ENCODE measurements at regions not wholly inside any gene's neighbourhood (a gene's known extent, or its start where the extent isn't known, plus 50 kb on each side); places are given as distances from the start of the nearest gene placed in this dataset.
A peak's percentile ranks its signal among the peaks of the same experiment; 100 is the strongest.

GRCh38 chr21:32918478-32919120 is 107.1 kb upstream of the OLIG2 start:
- Histone ChIP-seq H3K36me3 (ENCODE audit: low read depth) (no peaks in the 10 kb centered on the region), H3K4me2 (no peak overlapping the region), H4K20me1 (ENCODE audit: insufficient read depth) (no peaks in the 10 kb centered on the region), H2AFZ (no peak overlapping the region), H3K9me3 (ENCODE audit: insufficient read depth, low read depth) (no peaks in the 10 kb centered on the region), H3K27me3 (ENCODE audit: insufficient read depth, low read depth) (peaks cover 5% of the 10 kb centered on the region), H3K9me2 (ENCODE audit: insufficient read depth) (no peaks in the 10 kb centered on the region), H3K27ac (no peak overlapping the region), H3F3A (ENCODE audit: insufficient read depth, low read depth) (no peaks in the 10 kb centered on the region), H3K4me1 (replicated peaks; ENCODE audit: insufficient read depth) (no peaks in the 10 kb centered on the region), H3K4me3 (no peak overlapping the region), H3K79me2 (ENCODE audit: low read depth) (no peaks in the 10 kb centered on the region)
- BruUV-seq (replicated peaks): no TSS peak
- intact Hi-C loops (cut with micrococcal nuclease; ENCODE audit: unreplicated experiment): no loop called here
- TF ChIP-seq CTCF (conservative IDR thresholded peaks at IDR 0.05): no peak
- no peak for TF ChIP-seq EZH2 (IDR thresholded peaks at IDR 0.05; ENCODE audit: low read depth)
- no peak for DNase-seq
- ChIA-PET CTCF (no interaction called here), POLR2A (ENCODE audit: unreplicated experiment) (no interaction called here)

- peaks cover 5% of the 10 kb centered on the region for H3K27me3 ChIP-seq (ENCODE audit: insufficient read depth, low read depth)
- H3K9me3 ChIP-seq (ENCODE audit: insufficient read depth, low read depth): no peaks in the 10 kb centered on the region
- no peak overlapping the region for H3K4me3 ChIP-seq
- BruUV-seq (replicated peaks): no TSS peak
- no peaks in the 10 kb centered on the region for H3K36me3 ChIP-seq (ENCODE audit: low read depth)
- H2AFZ ChIP-seq: no peak overlapping the region
- no peak overlapping the region for H3K27ac ChIP-seq
- ChIA-PET POLR2A (ENCODE audit: unreplicated experiment) (no interaction called here), CTCF (no interaction called here)
- TF ChIP-seq EZH2 (IDR thresholded peaks at IDR 0.05; ENCODE audit: low read depth): no peak
- TF ChIP-seq CTCF (conservative IDR thresholded peaks at IDR 0.05): no peak
- no peaks in the 10 kb centered on the region for H4K20me1 ChIP-seq (ENCODE audit: insufficient read depth)
- DNase-seq: no peak
- no peak overlapping the region for H3K4me2 ChIP-seq
- no peaks in the 10 kb centered on the region for H3K4me1 ChIP-seq (replicated peaks; ENCODE audit: insufficient read depth)
- intact Hi-C loops (cut with micrococcal nuclease; ENCODE audit: unreplicated experiment): no loop called here
- H3F3A ChIP-seq (ENCODE audit: insufficient read depth, low read depth): no peaks in the 10 kb centered on the region
- no peaks in the 10 kb centered on the region for H3K79me2 ChIP-seq (ENCODE audit: low read depth)
- H3K9me2 ChIP-seq (ENCODE audit: insufficient read depth): no peaks in the 10 kb centered on the region
Measured at GRCh38 chr21:32920474-32920873, 105.3 kb upstream of the OLIG2 start.

GRCh38 chr21:32921632-32922230 is 104.0 kb upstream of the OLIG2 start:
- H3K27me3 ChIP-seq (ENCODE audit: insufficient read depth, low read depth): peaks cover 5% of the 10 kb centered on the region
- H3K36me3 ChIP-seq (ENCODE audit: low read depth): no peaks in the 10 kb centered on the region
- H3K4me1 ChIP-seq (replicated peaks; ENCODE audit: insufficient read depth): no peaks in the 10 kb centered on the region
- no peaks in the 10 kb centered on the region for H3K79me2 ChIP-seq (ENCODE audit: low read depth)
- no peak for DNase-seq
- ChIA-PET CTCF (no interaction called here), POLR2A (ENCODE audit: unreplicated experiment) (no interaction called here)
- no peak overlapping the region for H3K27ac ChIP-seq
- H3F3A ChIP-seq (ENCODE audit: insufficient read depth, low read depth): no peaks in the 10 kb centered on the region
- H3K9me2 ChIP-seq (ENCODE audit: insufficient read depth): no peaks in the 10 kb centered on the region
- TF ChIP-seq EZH2 (IDR thresholded peaks at IDR 0.05; ENCODE audit: low read depth): no peak
- peak; percentile 49; the same call in 1 of the 2 replicates for TF ChIP-seq CTCF (conservative IDR thresholded peaks at IDR 0.05)
- intact Hi-C loops (cut with micrococcal nuclease; ENCODE audit: unreplicated experiment): no loop called here
- no peak overlapping the region for H3K4me2 ChIP-seq
- BruUV-seq (replicated peaks): no TSS peak
- H4K20me1 ChIP-seq (ENCODE audit: insufficient read depth): no peaks in the 10 kb centered on the region
- H3K4me3 ChIP-seq: no peak overlapping the region
- no peaks in the 10 kb centered on the region for H3K9me3 ChIP-seq (ENCODE audit: insufficient read depth, low read depth)
- no peak overlapping the region for H2AFZ ChIP-seq
